ENCODE measurements at regions not wholly inside any gene's neighbourhood (a gene's known extent, or its start where the extent isn't known, plus 50 kb on each side); places are given as distances from the start of the nearest gene placed in this dataset.
"Not testable (repeated sequence)": the region's sequence is repeated elsewhere in the genome, so short reads cannot be mapped to it uniquely, and the experiment has no call there.

DNA sequence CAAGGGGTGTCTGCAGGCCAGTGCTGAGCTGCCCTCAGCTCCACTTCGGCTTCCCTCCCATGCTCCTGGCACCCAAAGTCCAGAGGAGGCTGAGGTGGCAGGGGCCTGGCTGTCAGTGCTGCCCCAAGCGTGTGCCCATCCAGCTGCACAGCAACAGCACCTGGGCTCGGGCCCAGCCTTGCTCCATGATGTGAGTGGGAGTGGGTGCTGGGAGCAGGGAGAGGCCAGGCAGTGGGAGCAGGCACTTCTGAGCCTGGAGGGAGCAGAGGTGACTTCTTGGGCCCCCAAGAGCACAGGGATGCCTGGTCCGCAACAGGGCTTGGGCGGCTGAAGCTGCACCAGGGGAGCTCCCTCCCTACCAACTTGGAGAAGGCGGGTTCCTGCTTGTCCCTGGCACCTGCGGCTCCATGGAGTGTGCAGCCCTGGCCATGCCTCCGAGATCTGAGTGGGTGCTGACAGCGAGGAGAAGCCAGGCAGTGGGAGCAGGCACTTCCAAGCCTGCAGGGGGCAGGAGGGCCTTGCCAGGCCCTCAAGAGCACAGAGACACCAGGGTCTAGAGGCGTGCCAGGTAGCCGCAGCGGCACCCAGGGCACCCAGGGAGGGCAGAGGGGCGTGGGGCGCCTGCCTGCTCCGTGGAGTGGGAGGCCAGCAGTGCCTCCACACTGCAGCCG, 366.7 kb upstream of the SGO1 start:
- DNase-seq (ENCODE audit: low read depth in 3 of 3): no peak

DNA sequence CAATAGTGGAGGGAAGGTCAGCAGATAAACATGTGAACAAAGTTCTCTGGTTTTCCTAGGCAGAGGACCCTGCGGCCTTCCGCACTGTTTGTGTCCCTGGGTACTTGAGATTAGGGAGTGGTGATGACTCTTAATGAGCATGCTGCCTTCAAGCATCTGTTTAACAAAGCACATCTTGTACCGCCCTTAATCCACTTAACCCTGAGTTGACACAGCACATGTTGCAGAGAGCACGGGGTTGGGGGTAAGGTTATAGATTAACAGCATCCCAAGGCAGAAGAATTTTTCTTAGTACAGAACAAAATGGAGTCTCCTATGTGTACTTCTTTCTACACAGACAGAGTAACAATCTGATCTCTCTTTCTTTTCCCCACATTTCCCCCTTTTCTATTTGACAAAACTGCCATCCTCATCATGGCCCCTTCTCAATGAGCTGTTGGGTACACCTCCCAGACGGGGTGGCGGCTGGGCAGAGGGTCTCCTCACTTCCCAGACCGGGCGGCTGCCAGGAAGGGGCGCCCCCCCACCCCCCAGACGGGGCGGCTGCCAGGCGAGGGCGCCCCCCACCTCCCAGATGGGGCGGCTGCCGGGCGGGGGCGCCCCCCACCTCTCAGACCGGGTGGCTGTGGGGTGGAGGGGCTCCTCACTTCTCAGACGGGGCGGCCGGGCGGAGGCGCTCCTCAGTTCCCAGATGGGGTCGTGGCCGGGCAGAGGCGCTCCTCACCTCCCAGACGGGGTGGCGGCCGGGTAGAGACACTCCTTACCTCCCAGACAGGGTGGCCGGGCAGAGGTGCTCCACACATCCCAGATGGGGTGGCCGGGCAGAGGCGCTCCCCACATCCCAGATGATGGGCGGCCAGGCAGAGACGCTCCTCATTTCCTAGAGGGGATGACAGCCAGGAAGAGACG, 361.6 kb upstream of the SGO1 start:
- not testable (repeated sequence) for DNase-seq (ENCODE audit: low read depth in 3 of 3)

- no peak for DNase-seq (ENCODE audit: low read depth in 3 of 3)
Measured at GRCh38 chr3:20546636-20547035, 360.6 kb upstream of the SGO1 start.

DNA sequence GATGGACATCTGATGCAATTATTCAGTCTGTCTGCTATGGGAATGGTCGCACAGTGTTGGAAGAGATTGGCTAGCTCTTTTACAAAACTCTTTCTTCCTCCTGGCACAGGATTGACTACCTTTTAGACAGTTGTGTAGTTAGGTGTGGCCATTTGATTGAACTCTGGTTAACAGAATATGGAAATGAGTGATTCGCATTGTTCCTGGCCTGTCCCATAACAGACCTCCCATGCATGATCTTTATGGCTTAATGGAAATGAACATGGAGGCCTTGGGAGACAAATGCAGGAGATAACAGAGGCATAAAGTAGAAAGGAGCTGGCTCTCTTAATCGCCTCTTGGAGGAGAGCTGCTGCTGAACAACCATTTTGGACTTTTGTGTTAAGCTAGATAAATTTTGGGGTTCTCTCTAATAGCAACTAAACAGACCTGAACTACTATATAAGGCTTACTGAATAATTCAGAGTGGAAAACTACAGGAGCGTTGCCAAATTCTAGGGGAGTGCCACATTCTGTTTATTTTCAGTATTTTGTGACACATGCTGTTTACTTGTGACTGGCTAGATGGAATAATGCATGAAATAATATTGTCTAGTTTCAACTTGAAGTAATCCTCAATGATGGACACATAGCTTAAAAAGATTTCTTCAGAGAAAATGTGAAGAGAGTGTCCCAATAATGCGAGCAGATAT, 357.7 kb upstream of the SGO1 start:
- no peak for DNase-seq (ENCODE audit: low read depth in 3 of 3)

GRCh38 chr3:20540066-20540465, 354.1 kb upstream of the SGO1 start:
- no peak for DNase-seq (ENCODE audit: low read depth in 3 of 3)

DNA sequence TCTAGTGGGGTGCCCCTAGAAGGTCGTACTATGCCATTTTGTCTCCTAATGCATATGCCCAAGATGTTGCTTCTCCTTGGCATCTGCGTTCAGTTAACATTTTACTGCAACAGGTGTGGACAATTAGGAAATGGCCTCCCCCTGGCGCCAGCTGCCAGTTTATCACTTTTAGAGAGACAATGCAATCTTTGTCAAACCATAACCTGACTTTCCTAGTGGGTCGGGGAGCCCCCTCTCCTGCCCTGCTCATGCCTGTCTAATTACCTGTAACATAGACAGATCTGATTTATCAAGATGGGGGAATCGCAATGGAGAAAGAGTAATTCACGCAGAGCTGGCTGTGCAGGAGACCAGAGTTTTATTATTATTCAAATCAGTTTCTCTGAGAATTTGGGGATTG, 353.7 kb upstream of the SGO1 start:
- no peak for DNase-seq (ENCODE audit: low read depth in 3 of 3)

- DNase-seq (ENCODE audit: low read depth in 3 of 3): no peak
Measured at GRCh38 chr3:20537234-20537633, 351.2 kb upstream of the SGO1 start.

- no peak for DNase-seq (ENCODE audit: low read depth in 3 of 3)
Measured at GRCh38 chr3:20529911-20530310, 343.9 kb upstream of the SGO1 start.

DNA sequence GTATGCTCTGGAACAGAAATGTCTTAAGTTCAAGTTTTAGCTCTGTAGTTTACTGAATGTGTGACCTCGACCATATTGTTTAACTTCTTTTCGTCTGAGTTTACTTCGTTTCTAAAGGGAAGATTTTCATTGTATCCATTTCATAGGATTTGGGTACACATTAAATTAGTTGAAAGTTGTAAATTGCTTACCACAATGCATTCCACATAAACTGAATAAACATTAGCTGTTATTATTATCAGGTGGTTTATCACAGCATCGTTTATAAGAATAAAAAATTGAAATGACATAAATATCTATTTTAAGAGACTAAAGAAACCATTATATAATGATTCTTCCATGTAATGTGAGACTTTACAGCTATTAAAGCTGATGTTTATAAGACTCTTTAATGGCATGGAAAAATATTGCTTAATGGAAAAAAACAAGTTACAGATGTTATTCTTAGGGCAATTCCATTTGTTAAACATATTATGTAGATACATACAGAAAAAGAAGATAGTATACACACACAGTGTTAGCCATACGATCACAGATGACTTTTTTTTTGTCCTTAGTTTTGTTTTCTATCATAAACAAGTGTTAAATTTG, 342.3 kb upstream of the SGO1 start:
- no peak for DNase-seq (ENCODE audit: low read depth in 3 of 3)

DNA sequence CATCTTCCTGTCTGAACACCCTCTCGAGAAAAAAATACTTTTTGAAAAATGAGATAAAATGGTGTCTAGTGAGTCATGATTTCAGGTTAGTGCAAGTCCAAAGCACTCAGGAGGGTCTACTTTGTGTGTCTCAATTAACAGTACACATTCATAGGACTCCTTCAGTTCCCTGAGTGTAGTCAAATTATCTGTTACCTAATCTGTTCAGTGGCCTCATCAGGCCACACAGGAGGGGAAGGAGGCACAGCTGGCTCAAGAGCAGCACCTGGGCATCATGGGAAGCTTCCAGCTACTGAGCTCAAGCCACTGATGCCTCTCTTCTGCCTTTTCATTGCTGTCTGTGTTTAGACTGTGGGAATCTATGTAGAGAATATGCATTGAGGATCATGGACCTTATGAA, 341.4 kb upstream of the SGO1 start:
- DNase-seq (ENCODE audit: low read depth in 3 of 3): no peak

- DNase-seq (ENCODE audit: low read depth in 3 of 3): no peak
Measured at GRCh38 chr3:20524328-20524727, 338.3 kb upstream of the SGO1 start.

DNA sequence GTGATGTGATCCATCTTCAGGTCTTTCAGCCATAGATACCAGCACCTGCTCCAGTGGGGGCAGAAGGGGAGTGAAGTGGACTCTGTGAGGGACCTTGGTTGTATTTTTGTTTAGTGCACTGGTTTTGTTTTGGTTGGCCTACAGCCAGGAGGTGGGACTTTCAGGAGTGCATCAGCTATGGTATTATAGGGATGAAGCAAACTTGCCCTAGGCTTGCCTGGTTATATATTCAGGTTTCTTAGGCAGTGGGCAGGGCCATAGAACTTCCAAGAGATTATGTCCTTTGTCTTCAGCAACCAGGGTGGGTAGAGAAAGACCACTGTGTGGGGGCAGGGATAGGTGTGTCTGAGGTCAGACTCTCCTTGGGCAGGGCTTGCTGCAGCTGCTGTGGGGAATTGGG, 337.3 kb upstream of the SGO1 start:
- no peak for DNase-seq (ENCODE audit: low read depth in 3 of 3)

DNA sequence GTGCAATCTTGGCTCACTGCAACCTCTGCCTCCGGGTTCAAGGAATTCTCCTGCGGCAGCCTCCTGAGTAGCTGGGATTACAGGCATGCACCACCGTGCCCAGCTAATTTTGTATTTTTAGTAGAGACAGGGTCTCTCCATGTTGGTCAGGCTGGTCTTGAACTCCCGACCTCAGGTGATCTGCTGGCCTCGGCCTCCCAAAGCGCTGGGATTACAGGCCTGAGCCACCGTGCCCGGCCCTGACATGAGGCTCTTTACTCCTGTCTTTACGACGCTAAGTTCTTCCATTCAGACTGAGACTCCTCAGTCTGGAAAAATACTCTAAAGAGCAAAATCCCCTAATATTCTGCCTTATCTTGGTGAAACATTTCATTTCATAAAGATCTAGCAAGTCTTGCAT, 331.3 kb upstream of the SGO1 start:
- not testable (repeated sequence) for DNase-seq (ENCODE audit: low read depth in 3 of 3)

DNA sequence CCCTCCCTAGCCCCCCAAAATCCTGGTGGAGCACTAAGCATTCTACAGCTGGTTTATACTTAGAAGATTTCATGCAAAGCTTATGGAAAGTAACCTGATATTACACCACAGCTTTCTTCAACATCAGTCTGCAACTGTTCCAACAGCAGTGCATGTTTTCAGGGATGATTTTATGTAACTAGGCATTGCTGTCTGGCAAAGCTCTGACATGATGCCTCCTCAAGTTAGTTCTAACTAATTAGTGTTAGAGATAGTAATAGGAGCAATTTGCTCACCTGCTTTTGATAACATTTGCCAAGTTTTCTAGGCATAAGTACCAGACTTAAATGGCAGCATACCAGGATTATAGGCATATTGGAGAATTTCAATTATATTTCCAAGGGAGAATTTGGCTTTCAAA, 330.3 kb upstream of the SGO1 start:
- DNase-seq (ENCODE audit: low read depth in 3 of 3): no peak

- no peak for DNase-seq (ENCODE audit: low read depth in 3 of 3)
Measured at GRCh38 chr3:20515834-20516233, 329.8 kb upstream of the SGO1 start.

DNA sequence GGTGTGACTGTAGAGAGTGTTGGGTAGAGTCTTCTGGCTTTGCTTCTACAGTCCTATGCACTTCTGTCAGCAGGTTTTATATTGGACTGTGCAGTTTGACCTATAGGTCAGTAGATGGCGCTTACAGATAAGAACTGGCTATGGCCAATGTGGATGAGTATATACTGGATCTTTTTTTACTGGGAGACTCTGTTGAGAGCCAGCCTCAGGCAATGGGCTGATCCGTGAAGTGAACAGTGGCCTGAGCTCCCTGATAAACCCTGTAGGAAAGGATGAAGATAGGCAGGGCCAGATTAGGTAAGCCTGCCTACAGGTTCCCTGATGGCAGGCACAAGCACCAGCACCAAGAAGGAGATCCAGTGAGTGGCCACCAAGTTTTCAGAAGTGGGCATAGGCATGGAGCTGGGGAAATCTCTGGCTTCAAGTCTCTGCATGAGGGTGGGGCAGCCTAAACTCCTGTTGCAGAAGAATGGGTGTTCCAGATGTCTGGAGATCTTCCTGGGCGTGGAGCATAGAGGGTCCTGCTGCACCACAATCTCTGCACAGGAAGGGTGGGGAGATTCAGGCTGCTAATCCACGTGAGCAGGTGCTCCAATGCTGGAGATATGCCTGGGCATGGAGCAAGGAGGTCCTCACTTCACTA, 326.0 kb upstream of the SGO1 start:
- DNase-seq (ENCODE audit: low read depth in 3 of 3): no peak

DNA sequence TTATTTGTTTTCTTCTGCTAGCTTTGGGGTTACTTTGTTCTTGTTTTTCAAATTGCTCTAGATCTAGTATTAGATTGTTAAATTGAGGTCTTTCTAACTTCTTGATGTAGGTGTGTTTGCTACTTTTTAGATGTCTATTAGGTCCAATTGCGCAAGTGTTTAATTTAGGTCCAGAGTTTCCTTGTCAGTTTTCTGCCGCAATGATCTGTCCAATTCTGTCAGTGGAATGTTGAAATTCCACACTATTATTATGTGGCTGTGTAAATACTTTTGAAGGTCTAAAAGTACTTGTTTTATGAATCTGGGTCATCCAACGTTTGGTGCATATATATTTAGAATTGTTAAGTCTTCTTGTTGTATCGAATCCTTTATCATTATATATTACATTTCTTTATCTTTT, 324.4 kb upstream of the SGO1 start:
- DNase-seq (ENCODE audit: low read depth in 3 of 3): no peak

DNA sequence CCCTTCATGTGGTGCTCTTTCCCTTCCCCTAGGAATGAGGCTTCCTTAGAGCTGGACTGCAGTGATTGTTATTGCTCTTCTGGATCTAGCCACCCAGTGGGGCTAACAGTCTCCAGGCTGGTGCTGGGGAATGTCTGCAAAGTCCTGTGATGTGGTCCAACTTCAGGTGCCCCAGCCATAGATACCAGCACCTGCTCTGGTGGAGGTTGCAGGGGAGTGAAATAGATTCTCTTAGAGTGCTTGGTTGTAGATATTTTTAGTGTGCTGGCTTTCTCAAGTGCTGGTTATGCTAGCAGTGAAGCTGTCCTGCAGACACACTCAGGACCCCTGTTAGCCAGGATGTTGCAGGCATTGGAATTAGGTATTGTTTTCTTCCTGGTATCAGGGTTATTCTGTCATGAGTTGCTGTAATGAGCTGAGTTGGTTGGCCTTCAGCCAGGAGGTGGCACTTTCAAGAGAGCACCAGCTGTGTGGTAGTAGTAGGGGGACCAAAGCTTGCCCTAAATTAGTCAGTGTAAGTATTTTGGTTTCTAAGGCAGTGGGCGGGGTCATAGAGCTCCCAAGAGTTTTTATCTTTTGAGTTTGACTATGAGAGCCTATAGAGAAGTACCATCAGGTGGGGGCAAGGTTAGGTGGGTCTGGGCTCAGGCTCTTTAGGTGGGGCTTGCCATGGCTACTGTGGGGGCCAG, 317.5 kb upstream of the SGO1 start:
- no peak for DNase-seq (ENCODE audit: low read depth in 3 of 3)

GRCh38 chr3:20490996-20491395, 305.0 kb upstream of the SGO1 start:
- no peak for DNase-seq (ENCODE audit: low read depth in 3 of 3)

GRCh38 chr3:20488151-20488550, 302.1 kb upstream of the SGO1 start:
- DNase-seq (ENCODE audit: low read depth in 3 of 3): no peak

DNA sequence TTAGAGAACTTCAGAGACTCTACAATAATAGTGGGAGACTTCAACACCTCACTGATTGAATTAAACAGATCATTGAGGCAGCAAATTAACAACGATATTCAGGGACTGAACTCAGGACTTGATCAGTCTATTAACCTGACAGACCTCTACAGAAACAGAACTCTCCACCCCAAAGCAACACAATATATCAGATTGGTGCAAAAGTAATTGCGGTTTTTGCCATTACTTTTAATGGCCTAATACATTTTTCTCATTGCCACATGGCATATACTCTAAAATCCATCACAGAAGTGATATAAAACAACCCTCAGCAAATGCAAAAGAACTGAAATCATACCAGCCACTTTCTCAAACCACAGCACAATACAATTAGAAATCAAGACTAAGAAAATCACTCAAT, 298.1 kb upstream of the SGO1 start:
- DNase-seq (ENCODE audit: low read depth in 3 of 3): no peak

Measured in stimulated activated CD4-positive, alpha-beta T cell treated with anti-CD3 and anti-CD28 coated beads, TNF-alpha, amount 100 ng/mL, for 24 hours (primary cell).